SK-N-SH treated with all-trans-retinoic acid at 6 μM for 48 hours (cell line): ENCODE measurements at regions not wholly inside any gene's neighbourhood (a gene's known extent, or its start where the extent isn't known, plus 50 kb on each side); places are given as distances from the start of the nearest gene placed in this dataset.

ENCODE experiments used
- ARNTL ChIP-seq: fragments of 450-650 bp; formaldehyde crosslinking; IDR thresholded peaks from 2 replicates; pipeline ENCODE4 v1.5.0; 2020; ENCODE audit warnings: low read depth, mild to moderate bottlenecking, moderate library complexity, borderline replicate concordance
- CREB5 ChIP-seq: fragments of 250-450 bp; sonication (Bioruptor Pico); IDR thresholded peaks from 2 replicates; pipeline ENCODE4 v1.5.1; 2020; ENCODE audit warnings: low read depth, mild to moderate bottlenecking, moderate library complexity
- CSDC2 ChIP-seq: fragments of 250-450 bp; sonication (Bioruptor Pico); IDR thresholded peaks from 2 replicates; pipeline ENCODE4 v1.5.0; 2020; ENCODE audit warnings: mild to moderate bottlenecking, moderate library complexity
- ESRRG ChIP-seq: fragments of 250-450 bp; sonication (Bioruptor Pico); IDR thresholded peaks from 2 replicates; pipeline ENCODE4 v1.6.1; 2021; ENCODE audit warnings: mild to moderate bottlenecking
- GLIS3 ChIP-seq: fragments of 250-450 bp; sonication (Bioruptor Pico); IDR thresholded peaks from 2 replicates; pipeline ENCODE4 v1.5.0; 2020; ENCODE audit warnings: mild to moderate bottlenecking, moderate library complexity
- ISL1 ChIP-seq: fragments of 250-450 bp; sonication (Bioruptor Pico); IDR thresholded peaks from 2 replicates; pipeline ENCODE4 v2.1.2; 2022; ENCODE audit warnings: mild to moderate bottlenecking, moderate library complexity
- PATZ1 ChIP-seq: fragments of 250-450 bp; sonication (Bioruptor Pico); IDR thresholded peaks from 2 replicates; pipeline ENCODE4 v1.8.0; 2020; ENCODE audit warnings: mild to moderate bottlenecking, moderate library complexity, borderline replicate concordance
- RARB ChIP-seq: fragments of 250-450 bp; sonication (Bioruptor Pico); IDR thresholded peaks from 2 replicates; pipeline ENCODE4 v1.8.0; 2021; ENCODE audit warnings: mild to moderate bottlenecking, moderate library complexity
- ZFP3 ChIP-seq: fragments of 250-450 bp; sonication (Bioruptor Pico); IDR thresholded peaks from 2 replicates; pipeline ENCODE4 v1.5.0; 2020; ENCODE audit warnings: mild to moderate bottlenecking, moderate library complexity
- ZFP30 ChIP-seq: fragments of 450-650 bp; formaldehyde crosslinking; IDR thresholded peaks from 2 replicates; pipeline ENCODE4 v1.5.0; 2022; ENCODE audit warnings: mild to moderate bottlenecking, moderate library complexity
- ZNF565 ChIP-seq: fragments of 450-650 bp; formaldehyde crosslinking; conservative IDR thresholded peaks from 2 replicates; pipeline ENCODE4 v1.5.0; 2020; ENCODE audit warnings: low read depth, mild to moderate bottlenecking, moderate library complexity
- TF ChIP-seq, protein P1 (sequence below): fragments of 250-450 bp; sonication (Bioruptor Pico); IDR thresholded peaks from 2 replicates; pipeline ENCODE4 v1.5.0; 2020; ENCODE audit warnings: mild to moderate bottlenecking, moderate library complexity

DNA sequence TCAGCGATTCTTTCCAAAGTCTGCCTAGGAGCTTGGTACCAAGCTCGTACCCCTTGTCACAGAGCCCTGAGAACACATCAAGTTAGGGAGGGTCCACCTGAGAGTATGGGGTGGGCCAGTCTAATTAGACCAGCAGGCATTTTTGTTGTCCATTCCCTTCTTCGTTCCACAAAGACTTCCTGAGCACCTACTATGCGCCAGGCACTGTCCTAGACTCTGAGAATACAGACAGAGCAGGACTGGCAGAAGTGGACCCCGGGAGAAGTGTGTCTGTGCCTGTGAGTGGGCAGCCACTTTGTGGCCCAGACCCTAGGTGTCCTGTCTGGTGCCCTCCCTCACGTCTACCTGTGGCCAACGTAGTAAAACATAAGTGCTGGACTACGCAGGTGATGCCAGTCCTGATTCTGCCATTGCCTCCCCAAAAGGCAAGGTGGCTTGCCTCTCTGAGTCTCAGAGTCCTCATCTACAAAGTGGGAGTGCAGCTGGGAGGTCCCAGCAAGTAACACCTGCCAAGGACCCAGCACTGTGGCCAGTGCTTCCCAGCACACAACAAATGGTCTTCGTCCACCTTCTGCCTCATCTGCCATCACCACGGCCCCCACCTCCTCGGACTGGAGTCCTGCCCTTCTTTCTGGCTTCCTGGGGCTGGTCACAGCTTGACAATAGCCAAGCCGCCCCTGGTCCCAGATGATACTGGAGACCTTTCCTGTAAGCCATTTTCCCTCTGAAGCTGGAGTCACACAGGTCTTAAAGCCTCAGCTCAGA, 54.3 kb upstream of the DUSP5 start:
- TF ChIP-seq RARB (CRISPR knock-in tag): no peak
- TF ChIP-seq ESRRG (CRISPR knock-in tag): no peak
- no peak for TF ChIP-seq PATZ1 (CRISPR knock-in tag)
- no peak for TF ChIP-seq ISL1
- TF ChIP-seq GLIS3 (CRISPR knock-in tag): no peak
- TF ChIP-seq ARNTL (CRISPR knock-in tag): no peak
- TF ChIP-seq, protein P1, sequence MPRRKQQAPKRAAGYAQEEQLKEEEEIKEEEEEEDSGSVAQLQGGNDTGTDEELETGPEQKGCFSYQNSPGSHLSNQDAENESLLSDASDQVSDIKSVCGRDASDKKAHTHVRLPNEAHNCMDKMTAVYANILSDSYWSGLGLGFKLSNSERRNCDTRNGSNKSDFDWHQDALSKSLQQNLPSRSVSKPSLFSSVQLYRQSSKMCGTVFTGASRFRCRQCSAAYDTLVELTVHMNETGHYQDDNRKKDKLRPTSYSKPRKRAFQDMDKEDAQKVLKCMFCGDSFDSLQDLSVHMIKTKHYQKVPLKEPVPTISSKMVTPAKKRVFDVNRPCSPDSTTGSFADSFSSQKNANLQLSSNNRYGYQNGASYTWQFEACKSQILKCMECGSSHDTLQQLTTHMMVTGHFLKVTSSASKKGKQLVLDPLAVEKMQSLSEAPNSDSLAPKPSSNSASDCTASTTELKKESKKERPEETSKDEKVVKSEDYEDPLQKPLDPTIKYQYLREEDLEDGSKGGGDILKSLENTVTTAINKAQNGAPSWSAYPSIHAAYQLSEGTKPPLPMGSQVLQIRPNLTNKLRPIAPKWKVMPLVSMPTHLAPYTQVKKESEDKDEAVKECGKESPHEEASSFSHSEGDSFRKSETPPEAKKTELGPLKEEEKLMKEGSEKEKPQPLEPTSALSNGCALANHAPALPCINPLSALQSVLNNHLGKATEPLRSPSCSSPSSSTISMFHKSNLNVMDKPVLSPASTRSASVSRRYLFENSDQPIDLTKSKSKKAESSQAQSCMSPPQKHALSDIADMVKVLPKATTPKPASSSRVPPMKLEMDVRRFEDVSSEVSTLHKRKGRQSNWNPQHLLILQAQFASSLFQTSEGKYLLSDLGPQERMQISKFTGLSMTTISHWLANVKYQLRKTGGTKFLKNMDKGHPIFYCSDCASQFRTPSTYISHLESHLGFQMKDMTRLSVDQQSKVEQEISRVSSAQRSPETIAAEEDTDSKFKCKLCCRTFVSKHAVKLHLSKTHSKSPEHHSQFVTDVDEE (CRISPR knock-in tag): no peak
- TF ChIP-seq CREB5 (CRISPR knock-in tag): no peak
- TF ChIP-seq ZNF565 (CRISPR knock-in tag): no peak
- no peak for TF ChIP-seq CSDC2 (CRISPR knock-in tag)
- no peak for TF ChIP-seq ZFP3 (CRISPR knock-in tag)
- TF ChIP-seq ZFP30: no peak
